Breast epithelium (tissue), 3 donors: ENCODE measurements at regions not wholly inside any gene's neighbourhood (a gene's known extent, or its start where the extent isn't known, plus 50 kb on each side); places are given as distances from the start of the nearest gene placed in this dataset.

Experiments used
- POLR2A ChIP-seq: fragments of 450-650 bp; IDR thresholded peaks from one replicate; pipeline ENCODE4 v1.6.1; 2016; ENCODE audit warnings: antibody characterized with exemption, mild to moderate bottlenecking, moderate library complexity
- POLR2AphosphoS5 ChIP-seq, 3 donors: sonication (generic); formaldehyde crosslinking; IDR thresholded peaks; one replicate each; pipeline ENCODE4 v1.6.1; 2017; ENCODE audit warnings: antibody characterized with exemption in 3 of 3
- TF ChIP-seq, protein P1 (sequence below), 3 donors: fragments of 450-650 bp; IDR thresholded peaks; one replicate each; pipeline ENCODE4 v1.5.1; 2016 to 2017; ENCODE audit warnings: antibody characterized with exemption in 3 of 3, mild to moderate bottlenecking in 3 of 3, moderate library complexity in 3 of 3

DNA sequence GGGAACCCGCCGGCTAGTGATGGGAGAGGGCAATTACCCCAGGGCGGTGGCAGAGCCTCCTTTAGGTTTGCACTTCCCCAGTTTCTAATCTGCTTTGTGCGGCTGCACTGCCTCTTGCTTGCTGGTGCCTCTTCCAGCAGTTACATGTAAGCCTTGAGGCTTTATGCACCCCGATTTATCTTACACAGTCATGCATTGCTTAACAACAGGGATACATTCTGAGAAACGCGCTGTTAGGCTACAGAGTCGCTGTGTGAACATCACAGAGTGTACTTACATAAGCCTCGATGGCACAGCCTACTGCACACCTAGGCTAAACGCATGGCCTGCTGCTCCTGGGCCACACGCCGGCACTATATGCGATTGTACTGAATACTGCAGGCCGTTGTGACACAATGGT, 155.6 kb upstream of the MKI67 start:
- TF ChIP-seq, protein P1, sequence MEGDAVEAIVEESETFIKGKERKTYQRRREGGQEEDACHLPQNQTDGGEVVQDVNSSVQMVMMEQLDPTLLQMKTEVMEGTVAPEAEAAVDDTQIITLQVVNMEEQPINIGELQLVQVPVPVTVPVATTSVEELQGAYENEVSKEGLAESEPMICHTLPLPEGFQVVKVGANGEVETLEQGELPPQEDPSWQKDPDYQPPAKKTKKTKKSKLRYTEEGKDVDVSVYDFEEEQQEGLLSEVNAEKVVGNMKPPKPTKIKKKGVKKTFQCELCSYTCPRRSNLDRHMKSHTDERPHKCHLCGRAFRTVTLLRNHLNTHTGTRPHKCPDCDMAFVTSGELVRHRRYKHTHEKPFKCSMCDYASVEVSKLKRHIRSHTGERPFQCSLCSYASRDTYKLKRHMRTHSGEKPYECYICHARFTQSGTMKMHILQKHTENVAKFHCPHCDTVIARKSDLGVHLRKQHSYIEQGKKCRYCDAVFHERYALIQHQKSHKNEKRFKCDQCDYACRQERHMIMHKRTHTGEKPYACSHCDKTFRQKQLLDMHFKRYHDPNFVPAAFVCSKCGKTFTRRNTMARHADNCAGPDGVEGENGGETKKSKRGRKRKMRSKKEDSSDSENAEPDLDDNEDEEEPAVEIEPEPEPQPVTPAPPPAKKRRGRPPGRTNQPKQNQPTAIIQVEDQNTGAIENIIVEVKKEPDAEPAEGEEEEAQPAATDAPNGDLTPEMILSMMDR (IDR thresholded peaks at IDR 0.05): no peak
- no peak for TF ChIP-seq POLR2A
- no peak for TF ChIP-seq POLR2AphosphoS5 (IDR thresholded peaks at IDR 0.05)
